ENCODE measurements at regions not wholly inside any gene's neighbourhood (a gene's known extent, or its start where the extent isn't known, plus 50 kb on each side); places are given as distances from the start of the nearest gene placed in this dataset.

GRCh38 chr4:64857198-64857597 is 447.9 kb upstream of the TECRL start:
- no peak overlapping the region for H3K4me3 ChIP-seq
- H3K27me3 ChIP-seq: no peaks in the 10 kb centered on the region
- no peak for TF ChIP-seq POLR2AphosphoS5 (IDR thresholded peaks at IDR 0.05; ENCODE audit: insufficient read depth in 1 of 2, low read depth in 1 of 2)
- TF ChIP-seq CTCF (IDR thresholded peaks at IDR 0.05): no peak
- TF ChIP-seq POLR2A (IDR thresholded peaks at IDR 0.05): no peak
- no peaks in the 10 kb centered on the region for H3K9me3 ChIP-seq
- no peak overlapping the region for H3K27ac ChIP-seq
- intact Hi-C loops (cut with DNase I): no loop called here
- no peak for DNase-seq (ENCODE audit: extremely low spot score in 2 of 2)
- H3K4me1 ChIP-seq: no peaks in the 10 kb centered on the region
- no peaks in the 10 kb centered on the region for H3K36me3 ChIP-seq

- TF ChIP-seq CTCF (IDR thresholded peaks at IDR 0.05) (no peak), POLR2AphosphoS5 (IDR thresholded peaks at IDR 0.05; ENCODE audit: insufficient read depth in 1 of 2, low read depth in 1 of 2) (no peak), POLR2A (IDR thresholded peaks at IDR 0.05) (no peak)
- H3K4me3 ChIP-seq: no peak overlapping the region
Measured at GRCh38 chr4:64846417-64846816, 437.2 kb upstream of the TECRL start.

GRCh38 chr4:64829749-64830148 is 420.5 kb upstream of the TECRL start:
- TF ChIP-seq POLR2A (IDR thresholded peaks at IDR 0.05) (no peak), CTCF (IDR thresholded peaks at IDR 0.05) (no peak), POLR2AphosphoS5 (IDR thresholded peaks at IDR 0.05; ENCODE audit: insufficient read depth in 1 of 2, low read depth in 1 of 2) (no peak)
- intact Hi-C loops (cut with DNase I): no loop called here
- Histone ChIP-seq H3K4me3 (no peak overlapping the region), H3K4me1 (no peaks in the 10 kb centered on the region), H3K36me3 (no peaks in the 10 kb centered on the region), H3K27ac (no peak overlapping the region), H3K9me3 (no peaks in the 10 kb centered on the region), H3K27me3 (no peaks in the 10 kb centered on the region)
- DNase-seq (ENCODE audit: extremely low spot score in 2 of 2): no peak

More at GRCh38 chr4:64846417-64846816, 437.2 kb upstream of the TECRL start:
- DNase-seq (ENCODE audit: extremely low spot score in 2 of 2): no peak
- Histone ChIP-seq H3K36me3 (no peaks in the 10 kb centered on the region), H3K27ac (no peak overlapping the region), H3K4me1 (no peaks in the 10 kb centered on the region), H3K27me3 (no peaks in the 10 kb centered on the region), H3K9me3 (no peaks in the 10 kb centered on the region)
- intact Hi-C loops (cut with DNase I): no loop called here

- Histone ChIP-seq H3K36me3 (no peaks in the 10 kb centered on the region), H3K27me3 (no peaks in the 10 kb centered on the region), H3K9me3 (no peaks in the 10 kb centered on the region), H3K4me3 (no peak overlapping the region), H3K27ac (no peak overlapping the region), H3K4me1 (no peaks in the 10 kb centered on the region)
- intact Hi-C loops (cut with DNase I): no loop called here
- no peak for DNase-seq (ENCODE audit: extremely low spot score in 2 of 2)
- TF ChIP-seq POLR2A (IDR thresholded peaks at IDR 0.05) (no peak), CTCF (IDR thresholded peaks at IDR 0.05) (no peak), POLR2AphosphoS5 (IDR thresholded peaks at IDR 0.05; ENCODE audit: insufficient read depth in 1 of 2, low read depth in 1 of 2) (no peak)
Measured at GRCh38 chr4:64824591-64824990, 415.3 kb upstream of the TECRL start.

GRCh38 chr4:64822405-64822804 is 413.2 kb upstream of the TECRL start:
- Histone ChIP-seq H3K4me1 (no peaks in the 10 kb centered on the region), H3K27ac (no peak overlapping the region), H3K9me3 (no peaks in the 10 kb centered on the region), H3K4me3 (no peak overlapping the region), H3K27me3 (no peaks in the 10 kb centered on the region), H3K36me3 (no peaks in the 10 kb centered on the region)
- no peak for DNase-seq (ENCODE audit: extremely low spot score in 2 of 2)
- no peak for TF ChIP-seq CTCF (IDR thresholded peaks at IDR 0.05)
- no peak for TF ChIP-seq POLR2AphosphoS5 (IDR thresholded peaks at IDR 0.05; ENCODE audit: insufficient read depth in 1 of 2, low read depth in 1 of 2)
- intact Hi-C loops (cut with DNase I): no loop called here

All from vagina (tissue), 2 donors.